HEK293 (cell line): ENCODE measurements at regions not wholly inside any gene's neighbourhood (a gene's known extent, or its start where the extent isn't known, plus 50 kb on each side); places are given as distances from the start of the nearest gene placed in this dataset.

Source experiments
- CTCF ChIA-PET: fragments of 350-600 bp; formaldehyde crosslinking; extraction: SDS; loops from one replicate; lab custom pipeline; 2021; ENCODE audit warnings: antibody characterized with exemption; lab: Yijun Ruan, JAX
- POLR2A ChIA-PET: fragments of 300-600 bp; formaldehyde crosslinking; extraction: SDS; loops from one replicate; lab custom pipeline; 2020; ENCODE audit warnings: antibody characterized with exemption, inconsistent platforms; lab: Yijun Ruan, JAX
- H3K27ac ChIP-seq: fragments of 200-500 bp; sonication (Bioruptor generic); 2 replicates; pipeline ENCODE4 v1.5.1; 2014; ENCODE audit warnings: low read depth, low read length, control low read depth, inconsistent platforms; ENCODE audit errors: extremely low read depth
- H3K36me3 ChIP-seq, 2 experiments: fragments of 200-500 bp in 1 of 2; sonication (Bioruptor generic) in 1 of 2; 1 replicate in 1 of 2; 2 replicates in 1 of 2; pipeline ENCODE4 v1.5.1; 2014 to 2017; ENCODE audit warnings: inconsistent platforms in 2 of 2, low read length in 2 of 2; ENCODE audit not compliant: control insufficient read depth in 2 of 2, insufficient read depth in 1 of 2
- H3K4me1 ChIP-seq: fragments of 200-500 bp; sonication (Bioruptor generic); 2 replicates; pipeline ENCODE4 v1.5.1; 2014; ENCODE audit warnings: mild to moderate bottlenecking, low read length, inconsistent platforms; ENCODE audit not compliant: control insufficient read depth, insufficient read depth
- H3K4me3 ChIP-seq: 2 replicates; pipeline ENCODE4 v1.5.1; 2011; ENCODE audit warnings: low read depth, mild to moderate bottlenecking, control low read depth, low read length, moderate library complexity
- H3K9me3 ChIP-seq: fragments of 200-500 bp; sonication (Bioruptor generic); 2 replicates; pipeline ENCODE4 v1.5.1; 2014; ENCODE audit warnings: low read depth, low read length, inconsistent platforms; ENCODE audit not compliant: control insufficient read depth, insufficient read depth
- KLF16 ChIP-seq: fragments of 450-650 bp; formaldehyde crosslinking; IDR thresholded peaks from 2 replicates; pipeline ENCODE4 v1.5.1; 2017; ENCODE audit warnings: missing biosample characterization, missing genetic modification characterization
- KLF7 ChIP-seq: fragments of 450-650 bp; formaldehyde crosslinking; IDR thresholded peaks from 2 replicates; pipeline ENCODE4 v1.5.1; 2016; ENCODE audit warnings: missing biosample characterization, missing genetic modification characterization, borderline replicate concordance
- RBAK ChIP-seq: fragments of 450-650 bp; formaldehyde crosslinking; IDR thresholded peaks from 2 replicates; pipeline ENCODE4 v1.5.1; 2016; ENCODE audit warnings: missing biosample characterization, missing genetic modification characterization
- SALL2 ChIP-seq: fragments of 450-650 bp; formaldehyde crosslinking; IDR thresholded peaks from 2 replicates; pipeline ENCODE4 v1.5.0; 2017; ENCODE audit warnings: missing biosample characterization, mild to moderate bottlenecking, missing genetic modification characterization, borderline replicate concordance
- ZFHX2 ChIP-seq: fragments of 450-650 bp; formaldehyde crosslinking; conservative IDR thresholded peaks from 2 replicates; pipeline ENCODE4 v1.5.1; 2016; ENCODE audit warnings: missing biosample characterization, missing genetic modification characterization
- ZFP41 ChIP-seq: fragments of 450-650 bp; formaldehyde crosslinking; IDR thresholded peaks from 2 replicates; pipeline ENCODE4 v1.5.1; 2016; ENCODE audit warnings: missing biosample characterization, missing genetic modification characterization, borderline replicate concordance
- ZIC2 ChIP-seq: fragments of 450-650 bp; formaldehyde crosslinking; IDR thresholded peaks from 2 replicates; pipeline ENCODE4 v1.5.1; 2016; ENCODE audit warnings: missing biosample characterization, missing genetic modification characterization
- ZNF114 ChIP-seq: fragments of 450-650 bp; formaldehyde crosslinking; IDR thresholded peaks from 2 replicates; pipeline ENCODE4 v1.5.0; 2017; ENCODE audit warnings: missing biosample characterization, missing genetic modification characterization
- ZNF146 ChIP-seq: fragments of 450-650 bp; formaldehyde crosslinking; IDR thresholded peaks from 2 replicates; pipeline ENCODE4 v1.5.1; 2016; ENCODE audit warnings: missing biosample characterization, missing genetic modification characterization
- ZNF292 ChIP-seq: fragments of 450-650 bp; formaldehyde crosslinking; IDR thresholded peaks from 2 replicates; pipeline ENCODE4 v1.5.1; 2016; ENCODE audit warnings: low read depth, missing biosample characterization, missing genetic modification characterization, borderline replicate concordance
- ZNF311 ChIP-seq: fragments of 450-650 bp; formaldehyde crosslinking; IDR thresholded peaks from 2 replicates; pipeline ENCODE4 v1.5.1; 2017; ENCODE audit warnings: missing biosample characterization, missing genetic modification characterization, borderline replicate concordance
- ZNF354C ChIP-seq: fragments of 450-650 bp; formaldehyde crosslinking; IDR thresholded peaks from 2 replicates; pipeline ENCODE4 v1.5.1; 2016; ENCODE audit warnings: missing biosample characterization, missing genetic modification characterization, low read depth, borderline replicate concordance
- ZNF394 ChIP-seq: fragments of 450-650 bp; formaldehyde crosslinking; IDR thresholded peaks from 2 replicates; pipeline ENCODE4 v1.5.1; 2016; ENCODE audit warnings: missing biosample characterization, missing genetic modification characterization, mild to moderate bottlenecking, moderate library complexity, borderline replicate concordance
- ZNF404 ChIP-seq: fragments of 450-650 bp; formaldehyde crosslinking; IDR thresholded peaks from 2 replicates; pipeline ENCODE4 v1.5.1; 2017; ENCODE audit warnings: missing biosample characterization, missing genetic modification characterization
- ZNF423 ChIP-seq: fragments of 450-650 bp; formaldehyde crosslinking; IDR thresholded peaks from 2 replicates; pipeline ENCODE4 v1.5.1; 2016; ENCODE audit warnings: missing biosample characterization, missing genetic modification characterization
- ZNF433 ChIP-seq: fragments of 450-650 bp; formaldehyde crosslinking; IDR thresholded peaks from 2 replicates; pipeline ENCODE4 v1.5.1; 2016; ENCODE audit warnings: missing biosample characterization, missing genetic modification characterization, low read depth
- ZNF510 ChIP-seq: fragments of 450-650 bp; formaldehyde crosslinking; IDR thresholded peaks from 2 replicates; pipeline ENCODE4 v1.5.1; 2018; ENCODE audit warnings: mild to moderate bottlenecking, missing genetic modification characterization, missing biosample characterization; ENCODE audit not compliant: insufficient replicate concordance
- ZNF548 ChIP-seq: fragments of 450-650 bp; formaldehyde crosslinking; IDR thresholded peaks from 2 replicates; pipeline ENCODE4 v1.5.1; 2016; ENCODE audit warnings: missing biosample characterization, missing genetic modification characterization
- ZNF549 ChIP-seq: fragments of 450-650 bp; IDR thresholded peaks from 2 replicates; pipeline ENCODE4 v1.5.1; 2018; ENCODE audit warnings: missing biosample characterization, missing genetic modification characterization, mild to moderate bottlenecking, inconsistent platforms, moderate library complexity
- ZNF561 ChIP-seq: fragments of 450-650 bp; IDR thresholded peaks from 2 replicates; pipeline ENCODE4 v1.5.1; 2018; ENCODE audit warnings: missing biosample characterization, missing genetic modification characterization, borderline replicate concordance
- ZNF571 ChIP-seq: fragments of 450-650 bp; formaldehyde crosslinking; IDR thresholded peaks from 2 replicates; pipeline ENCODE4 v1.5.0; 2017; ENCODE audit warnings: missing biosample characterization, missing genetic modification characterization
- ZNF580 ChIP-seq: fragments of 450-650 bp; formaldehyde crosslinking; IDR thresholded peaks from 2 replicates; pipeline ENCODE4 v1.5.1; 2016; ENCODE audit warnings: missing biosample characterization, missing genetic modification characterization
- ZNF629 ChIP-seq: fragments of 450-650 bp; formaldehyde crosslinking; IDR thresholded peaks from 2 replicates; pipeline ENCODE4 v1.5.1; 2017; ENCODE audit warnings: missing biosample characterization, missing genetic modification characterization
- TF ChIP-seq, protein P1 (sequence below): fragments of 450-650 bp; formaldehyde crosslinking; IDR thresholded peaks from 2 replicates; pipeline ENCODE4 v1.5.1; 2016; ENCODE audit warnings: missing biosample characterization, missing genetic modification characterization
- TF ChIP-seq, protein P2 (sequence below): fragments of 450-650 bp; formaldehyde crosslinking; IDR thresholded peaks from 2 replicates; pipeline ENCODE4 v1.5.1; 2016; ENCODE audit warnings: missing biosample characterization, missing genetic modification characterization

GRCh38 chr3:124133366-124133940 is 141.5 kb upstream of the ROPN1 start:
- H3K4me3 ChIP-seq = no peak overlapping the region
- CTCF ChIA-PET = interaction anchor here (0.6 kb wide), 1 partner anchor 426 kb away, joined by 3 read pairs; no protein-coding TSS in a partner anchor

DNA sequence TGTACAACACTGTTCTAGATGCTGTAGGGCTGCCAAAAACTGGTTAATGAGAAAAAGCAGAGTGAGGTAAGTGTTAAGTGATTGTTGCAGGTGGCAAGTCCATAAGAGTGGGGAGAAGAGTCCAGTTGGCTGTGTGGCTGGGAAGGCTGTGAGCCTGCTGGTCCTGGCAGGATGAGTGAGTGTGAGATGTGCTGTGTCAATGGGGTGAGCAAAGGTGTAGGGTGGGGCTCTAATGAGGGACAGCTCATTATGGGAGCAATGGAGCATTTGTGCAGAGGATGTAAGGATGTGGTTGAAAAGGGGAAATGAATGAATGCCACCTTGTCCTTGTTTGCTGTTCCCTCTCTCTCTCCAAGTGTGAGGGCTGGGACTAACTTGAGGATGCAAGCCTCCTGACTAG is 145.3 kb upstream of the ROPN1 start:
- POLR2A ChIA-PET = no interaction called here
- no peaks in the 10 kb centered on the region for H3K36me3 ChIP-seq
- H3K4me1 ChIP-seq = no peaks in the 10 kb centered on the region
- no peak overlapping the region for H3K27ac ChIP-seq
- CTCF ChIA-PET = no interaction called here
- no peak overlapping the region for H3K4me3 ChIP-seq
- H3K9me3 ChIP-seq = no peaks in the 10 kb centered on the region
- TF ChIP-seq ZNF394 = no peak
- no peak for TF ChIP-seq ZNF146 (tag by site-specific recombination)
- TF ChIP-seq ZNF571 (tag by site-specific recombination) = no peak
- TF ChIP-seq ZIC2 (tag by site-specific recombination) = no peak
- TF ChIP-seq, protein P1, sequence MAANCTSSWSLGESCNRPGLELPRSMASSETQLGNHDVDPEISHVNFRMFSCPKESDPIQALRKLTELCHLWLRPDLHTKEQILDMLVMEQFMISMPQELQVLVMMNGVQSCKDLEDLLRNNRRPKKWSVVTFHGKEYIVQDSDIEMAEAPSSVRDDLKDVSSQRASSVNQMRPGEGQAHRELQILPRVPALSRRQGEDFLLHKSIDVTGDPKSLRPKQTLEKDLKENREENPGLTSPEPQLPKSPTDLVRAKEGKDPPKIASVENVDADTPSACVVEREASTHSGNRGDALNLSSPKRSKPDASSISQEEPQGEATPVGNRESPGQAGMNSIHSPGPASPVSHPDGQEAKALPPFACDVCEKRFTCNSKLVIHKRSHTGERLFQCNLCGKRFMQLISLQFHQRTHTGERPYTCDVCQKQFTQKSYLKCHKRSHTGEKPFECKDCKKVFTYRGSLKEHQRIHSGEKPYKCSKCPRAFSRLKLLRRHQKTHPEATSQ (tag by site-specific recombination) = no peak
- no peak for TF ChIP-seq SALL2 (tag by site-specific recombination)
- TF ChIP-seq, protein P2, sequence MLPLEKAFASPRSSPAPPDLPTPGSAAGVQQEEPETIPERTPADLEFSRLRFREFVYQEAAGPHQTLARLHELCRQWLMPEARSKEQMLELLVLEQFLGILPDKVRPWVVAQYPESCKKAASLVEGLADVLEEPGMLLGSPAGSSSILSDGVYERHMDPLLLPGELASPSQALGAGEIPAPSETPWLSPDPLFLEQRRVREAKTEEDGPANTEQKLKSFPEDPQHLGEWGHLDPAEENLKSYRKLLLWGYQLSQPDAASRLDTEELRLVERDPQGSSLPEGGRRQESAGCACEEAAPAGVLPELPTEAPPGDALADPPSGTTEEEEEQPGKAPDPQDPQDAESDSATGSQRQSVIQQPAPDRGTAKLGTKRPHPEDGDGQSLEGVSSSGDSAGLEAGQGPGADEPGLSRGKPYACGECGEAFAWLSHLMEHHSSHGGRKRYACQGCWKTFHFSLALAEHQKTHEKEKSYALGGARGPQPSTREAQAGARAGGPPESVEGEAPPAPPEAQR (tag by site-specific recombination) = no peak
- TF ChIP-seq KLF16 = no peak
- TF ChIP-seq ZNF580 (tag by site-specific recombination) = no peak
- no peak for TF ChIP-seq ZNF629 (tag by site-specific recombination)
- TF ChIP-seq RBAK (tag by site-specific recombination) = no peak
- TF ChIP-seq ZNF561 (tag by site-specific recombination) = no peak
- TF ChIP-seq ZFHX2 (tag by site-specific recombination) = no peak
- TF ChIP-seq ZNF404 (tag by site-specific recombination) = no peak
- no peak for TF ChIP-seq ZNF292
- TF ChIP-seq ZFP41 (tag by site-specific recombination) = no peak
- TF ChIP-seq ZNF548 (tag by site-specific recombination) = no peak
- TF ChIP-seq ZNF354C (tag by site-specific recombination) = no peak

More at GRCh38 chr3:124133366-124133940, 141.5 kb upstream of the ROPN1 start:
- Histone ChIP-seq H3K4me1 (no peaks in the 10 kb centered on the region), H3K36me3 (no peaks in the 10 kb centered on the region), H3K27ac (no peak overlapping the region), H3K9me3 (no peaks in the 10 kb centered on the region)
- POLR2A ChIA-PET = no interaction called here
- TF ChIP-seq ZNF114 (tag by site-specific recombination) (no peak), KLF7 (no peak), ZNF292 (no peak), ZNF423 (tag by site-specific recombination) (no peak), ZNF311 (tag by site-specific recombination) (no peak), ZNF433 (tag by site-specific recombination) (no peak), ZNF549 (tag by site-specific recombination) (no peak), ZNF510 (tag by site-specific recombination) (no peak)
